IMR-90 (cell line): ENCODE measurements at regions not wholly inside any gene's neighbourhood (a gene's known extent, or its start where the extent isn't known, plus 50 kb on each side); places are given as distances from the start of the nearest gene placed in this dataset.

Experiments
- ATAC-seq: fragments of 200-7000 bp; cut with Tn5 transposase; 2 replicates; pipeline ENCODE4 v1.9.1; 2020; ENCODE audit warnings: low read depth, mild to moderate bottlenecking, moderate library complexity
- BruUV-seq: library from RNA; stranded (reverse); fragments of 400-500 nt; replicated peaks from 2 replicates; lab custom pipeline; 2021; lab: Mats Ljungman, UMichigan
- CTCF ChIA-PET: fragments of 300-600 bp; formaldehyde crosslinking; extraction: SDS; loops from one replicate; lab custom pipeline; 2021; ENCODE audit warnings: antibody characterized with exemption; lab: Yijun Ruan, JAX
- POLR2A ChIA-PET: fragments of 300-600 bp; sonication (Branson Sonifier 250); formaldehyde crosslinking; loops from one replicate; lab custom pipeline; 2022; ENCODE audit warnings: antibody characterized with exemption; ENCODE audit not compliant: unreplicated experiment; lab: Charles Lee
- DNase-seq: peaks from one replicate; pipeline ENCODE4 v3.0.0; 2013
- H2AFZ ChIP-seq: replicated peaks from 2 replicates; pipeline ENCODE3; 2013; ENCODE audit warnings: low read length, mild to moderate bottlenecking; ENCODE audit not compliant: poor library complexity
- H2AK5ac ChIP-seq: 2 replicates; pipeline ENCODE4 v1.6.1; 2013; ENCODE audit warnings: low read depth, low read length, inconsistent platforms
- H2AK9ac ChIP-seq: replicated peaks from 2 replicates; pipeline ENCODE3; 2013; ENCODE audit warnings: mild to moderate bottlenecking, low read depth, low read length, moderate library complexity; ENCODE audit not compliant: poor library complexity
- H2BK120ac ChIP-seq: 2 replicates; pipeline ENCODE4 v1.6.1; 2013; ENCODE audit warnings: low read depth, low read length, inconsistent platforms
- H2BK15ac ChIP-seq: 3 replicates; pipeline ENCODE4 v1.6.1; 2013; ENCODE audit warnings: low read depth, low read length, inconsistent platforms
- H2BK20ac ChIP-seq: 2 replicates; pipeline ENCODE4 v1.6.1; 2013; ENCODE audit warnings: low read depth, mild to moderate bottlenecking, inconsistent platforms, low read length, moderate library complexity
- H2BK5ac ChIP-seq: 2 replicates; pipeline ENCODE4 v1.6.1; 2013; ENCODE audit warnings: mild to moderate bottlenecking, low read depth, low read length, inconsistent platforms; ENCODE audit not compliant: poor library complexity, severe bottlenecking
- H3K14ac ChIP-seq: replicated peaks from 2 replicates; pipeline ENCODE4 v1.6.1; 2013; ENCODE audit warnings: low read depth, low read length, inconsistent platforms
- H3K18ac ChIP-seq: 2 replicates; pipeline ENCODE4 v1.6.1; 2013; ENCODE audit warnings: low read depth, low read length, control low read depth
- H3K23ac ChIP-seq: 2 replicates; pipeline ENCODE4 v1.6.1; 2013; ENCODE audit warnings: low read depth, low read length, inconsistent platforms
- H3K27ac ChIP-seq: 2 replicates; pipeline ENCODE4 v1.5.1; 2013; ENCODE audit warnings: mild to moderate bottlenecking, control low read depth, low read length; ENCODE audit not compliant: insufficient read depth
- H3K27me3 ChIP-seq: 2 replicates; pipeline ENCODE4 v1.6.1; 2013; ENCODE audit warnings: low read length; ENCODE audit not compliant: control insufficient read depth, insufficient read depth
- H3K36me3 ChIP-seq: 2 replicates; pipeline ENCODE4 v1.6.1; 2013; ENCODE audit warnings: low read length, mixed read lengths; ENCODE audit not compliant: control insufficient read depth, insufficient read depth
- H3K4ac ChIP-seq: 2 replicates; pipeline ENCODE4 v1.6.1; 2013; ENCODE audit warnings: low read depth, low read length, inconsistent platforms
- H3K4me1 ChIP-seq: 2 replicates; pipeline ENCODE4 v1.6.1; 2013; ENCODE audit warnings: low read length, mixed read lengths; ENCODE audit not compliant: control insufficient read depth, insufficient read depth
- H3K4me2 ChIP-seq: 2 replicates; pipeline ENCODE4 v1.6.1; 2013; ENCODE audit warnings: low read depth, mild to moderate bottlenecking, control low read depth, low read length, moderate library complexity
- H3K4me3 ChIP-seq: 2 replicates; pipeline ENCODE4 v1.5.1; 2013; ENCODE audit warnings: low read depth, mild to moderate bottlenecking, control low read depth, low read length, moderate library complexity; ENCODE audit not compliant: insufficient read depth
- H3K56ac ChIP-seq: 2 replicates; pipeline ENCODE4 v1.6.1; 2013; ENCODE audit warnings: low read length, inconsistent platforms; ENCODE audit not compliant: insufficient read depth; ENCODE audit errors: extremely low read depth
- H3K79me1 ChIP-seq, 2 experiments: 2 replicates each; pipeline ENCODE4 v1.6.1; 2013; ENCODE audit warnings: low read length in 2 of 2, inconsistent platforms in 1 of 2, low read depth in 1 of 2
- H3K9ac ChIP-seq: 2 replicates; pipeline ENCODE4 v1.6.1; 2013; ENCODE audit warnings: low read depth, low read length, control low read depth
- H3K9me1 ChIP-seq: 2 replicates; pipeline ENCODE4 v1.6.1; 2013; ENCODE audit warnings: low read length, inconsistent platforms; ENCODE audit not compliant: insufficient read depth
- H3K9me3 ChIP-seq: 2 replicates; pipeline ENCODE4 v1.6.1; 2013; ENCODE audit warnings: low read length; ENCODE audit not compliant: control insufficient read depth, insufficient read depth
- H4K20me1 ChIP-seq: 2 replicates; pipeline ENCODE4 v1.6.1; 2013; ENCODE audit warnings: low read length, inconsistent platforms; ENCODE audit not compliant: insufficient read depth
- H4K5ac ChIP-seq: 2 replicates; pipeline ENCODE4 v1.6.1; 2013; ENCODE audit warnings: mild to moderate bottlenecking, low read depth, low read length, control low read depth
- H4K8ac ChIP-seq, 2 experiments: 2 replicates each; pipeline ENCODE4 v1.6.1; 2013; ENCODE audit warnings: low read depth in 2 of 2, low read length in 2 of 2, control low read depth in 1 of 2, inconsistent platforms in 1 of 2
- H4K91ac ChIP-seq: 2 replicates; pipeline ENCODE4 v1.6.1; 2013; ENCODE audit warnings: low read depth, low read length, inconsistent platforms; ENCODE audit not compliant: insufficient read depth
- FOS ChIP-seq: fragments of 150-350 bp; IDR thresholded peaks from 2 replicates; pipeline ENCODE4 v1.6.1; 2016; ENCODE audit warnings: low read depth, low read length
- MAZ ChIP-seq: IDR thresholded peaks from 2 replicates; pipeline ENCODE4 v1.6.1; 2012; ENCODE audit warnings: low read depth, mild to moderate bottlenecking, low read length, improper control_type of control experiment, moderate library complexity, borderline replicate concordance
- RAD21 ChIP-seq: IDR thresholded peaks from 2 replicates; pipeline ENCODE4 v1.6.1; 2012; ENCODE audit warnings: low read length, improper control_type of control experiment
- SMC3 ChIP-seq: fragments of 150-350 bp; IDR thresholded peaks from 2 replicates; pipeline ENCODE4 v1.6.1; 2016; ENCODE audit warnings: low read depth, mild to moderate bottlenecking, antibody characterized with exemption, low read length, moderate library complexity
- WGBS, 2 experiments: methylation state at CpG; one replicate each; pipeline versions ENCODE4 v1.1.5 to v1.1.7; 2013; ENCODE audit warnings: missing lambda C conversion rate in 2 of 2; ENCODE audit not compliant: insufficient read length in 1 of 2; ENCODE audit errors: extremely low coverage in 2 of 2; 5-methylcytosine and 5-hydroxymethylcytosine counted together
- dilution Hi-C: fragments of 300-500 bp; cut with HindIII; formaldehyde crosslinking; loops from one replicate; pipeline ENCODE4 v1.14.3; 2018; ENCODE audit warnings: low sequenced_read_pairs; ENCODE audit not compliant: unreplicated experiment
- in situ Hi-C: fragments of 300-500 bp; cut with MboI; formaldehyde crosslinking; loops from 3 replicates; pipeline ENCODE4 v1.14.3; 2019; ENCODE audit warnings: low sequenced_read_pairs, inconsistent platforms, mixed read lengths
- intact Hi-C: fragments of 100-400 bp; cut with micrococcal nuclease; formaldehyde crosslinking; loops from 2 replicates; pipeline ENCODE4 v1.10.0; 2022

- DNase-seq (no peak), ATAC-seq (no peak)
- no TSS peak for BruUV-seq
- WGBS, 2 experiments = no CpG with 5 or more reads among the region's 2 CpGs
- intact Hi-C loops = no loop called here
- Histone ChIP-seq H3K36me3 (no peaks in the 10 kb centered on the region), H3K56ac (no peak overlapping the region), H4K5ac (no peak overlapping the region), H4K20me1 (no peaks in the 10 kb centered on the region), H3K79me1 (no peaks in the 10 kb centered on the region), H2BK15ac (no peak overlapping the region), H3K27ac (no peak overlapping the region), H3K4me1 (no peaks in the 10 kb centered on the region), H2BK120ac (no peak overlapping the region), H2AK5ac (no peak overlapping the region), H3K9me3 (no peaks in the 10 kb centered on the region), H2BK5ac (no peak overlapping the region), H2BK20ac (no peak overlapping the region), H3K4me3 (no peak overlapping the region), H3K4me2 (no peak overlapping the region), H3K9me1 (no peaks in the 10 kb centered on the region), H3K9ac (no peak overlapping the region), H4K91ac (no peak overlapping the region), H3K18ac (no peak overlapping the region), H4K8ac (no peak overlapping the region), H3K27me3 (no peaks in the 10 kb centered on the region), H3K23ac (no peak overlapping the region), H3K4ac (no peak overlapping the region), H2AFZ (no peak overlapping the region), H3K14ac (no peak overlapping the region), H2AK9ac (no peak overlapping the region)
- in situ Hi-C loops = no loop called here
- ChIA-PET CTCF (no interaction called here), POLR2A (no interaction called here)
- dilution Hi-C loops = no loop called here
- TF ChIP-seq RAD21 = no peak
- no peak for TF ChIP-seq MAZ
- no peak for TF ChIP-seq SMC3
- TF ChIP-seq FOS = no peak
These were observed 504.9 kb downstream of the OMA1 start for GRCh38 chr1:58041621-58042020.
